ENCODE measurements at regions not wholly inside any gene's neighbourhood (a gene's known extent, or its start where the extent isn't known, plus 50 kb on each side); places are given as distances from the start of the nearest gene placed in this dataset.

- H3K27me3 ChIP-seq = no peaks in the 10 kb centered on the region
- no peaks in the 10 kb centered on the region for H3K9me3 ChIP-seq
- no peak overlapping the region for H3K4me3 ChIP-seq
- H3K36me3 ChIP-seq = no peaks in the 10 kb centered on the region
- DNase-seq = no peak
- intact Hi-C loops (cut with DNase I) = no loop called here
- no peak overlapping the region for H3K27ac ChIP-seq
- 60 to 93% methylated on average over 1 to 5 of the region's 10 CpGs for WGBS, 2 donors
- peaks cover 0 to 10% (median 0%) of the 10 kb centered on the region in 3 donors for H3K4me1 ChIP-seq
- no peak for TF ChIP-seq CTCF (IDR thresholded peaks at IDR 0.05)
- TF ChIP-seq POLR2A (IDR thresholded peaks at IDR 0.05) = no peak
Measured at GRCh38 chr20:48208176-48208575, 422.9 kb upstream of the SULF2 start.

- no peak overlapping the region for H3K27ac ChIP-seq
- intact Hi-C loops (cut with DNase I) = no loop called here
- H3K36me3 ChIP-seq = no peaks in the 10 kb centered on the region
- no peaks in the 10 kb centered on the region for H3K9me3 ChIP-seq
- TF ChIP-seq POLR2A (IDR thresholded peaks at IDR 0.05) (no peak), CTCF (IDR thresholded peaks at IDR 0.05) (no peak)
- no peak for DNase-seq
- 75 to 77% methylated on average over 4 of the region's 4 CpGs for WGBS, 2 donors
- peaks cover 0 to 10% (median 0%) of the 10 kb centered on the region in 3 donors for H3K4me1 ChIP-seq
- H3K4me3 ChIP-seq = no peak overlapping the region
- no peaks in the 10 kb centered on the region for H3K27me3 ChIP-seq
Measured at GRCh38 chr20:48207505-48207904, 422.2 kb upstream of the SULF2 start.

GRCh38 chr20:48205786-48206185 is 420.5 kb upstream of the SULF2 start:
- H3K27me3 ChIP-seq = peaks cover 0 to 5% (median 0%) of the 10 kb centered on the region in 4 donors
- peaks cover 0 to 10% (median 0%) of the 10 kb centered on the region in 3 donors for H3K4me1 ChIP-seq
- no peak overlapping the region for H3K4me3 ChIP-seq
- DNase-seq = no peak
- intact Hi-C loops (cut with DNase I) = no loop called here
- 82% methylated on average over 2 of the region's 7 CpGs; no CpG with 5 or more reads in 1 of the 2 donors for WGBS, 2 donors
- no peaks in the 10 kb centered on the region for H3K9me3 ChIP-seq
- no peak overlapping the region for H3K27ac ChIP-seq
- TF ChIP-seq CTCF (IDR thresholded peaks at IDR 0.05) = no peak
- no peak for TF ChIP-seq POLR2A (IDR thresholded peaks at IDR 0.05)
- H3K36me3 ChIP-seq = no peaks in the 10 kb centered on the region

- no peaks in the 10 kb centered on the region for H3K9me3 ChIP-seq
Measured at GRCh38 chr20:48205281-48205782, 420.1 kb upstream of the SULF2 start.

GRCh38 chr20:48204499-48204898 is 419.2 kb upstream of the SULF2 start:
- WGBS, 2 donors = 80 to 84% methylated on average over 4 to 5 of the region's 9 CpGs

More at GRCh38 chr20:48205281-48205782, 420.1 kb upstream of the SULF2 start:
- Histone ChIP-seq H3K27me3 (peaks cover 0 to 7% (median 0%) of the 10 kb centered on the region in 4 donors), H3K4me3 (no peak overlapping the region), H3K27ac (no peak overlapping the region), H3K36me3 (no peaks in the 10 kb centered on the region), H3K4me1 (peaks cover 0 to 10% (median 0%) of the 10 kb centered on the region in 3 donors)
- WGBS, 2 donors = 93% methylated on average over 3 of the region's 5 CpGs; no CpG with 5 or more reads in 1 of the 2 donors
- intact Hi-C loops (cut with DNase I) = no loop called here
- DNase-seq = no peak
- TF ChIP-seq CTCF (IDR thresholded peaks at IDR 0.05) = no peak
- TF ChIP-seq POLR2A (IDR thresholded peaks at IDR 0.05) = no peak

More at GRCh38 chr20:48204499-48204898, 419.2 kb upstream of the SULF2 start:
- DNase-seq = no peak
- Histone ChIP-seq H3K4me1 (peaks cover 0 to 12% (median 0%) of the 10 kb centered on the region in 3 donors), H3K27me3 (peaks cover 0 to 7% (median 0%) of the 10 kb centered on the region in 4 donors), H3K36me3 (no peaks in the 10 kb centered on the region), H3K4me3 (no peak overlapping the region), H3K9me3 (no peaks in the 10 kb centered on the region), H3K27ac (no peak overlapping the region)
- intact Hi-C loops (cut with DNase I) = no loop called here
- TF ChIP-seq POLR2A (IDR thresholded peaks at IDR 0.05) = no peak
- TF ChIP-seq CTCF (IDR thresholded peaks at IDR 0.05) = no peak

Measured in esophagus squamous epithelium (tissue), 5 donors.